Brain pericyte (primary cell): ENCODE measurements at regions not wholly inside any gene's neighbourhood (a gene's known extent, or its start where the extent isn't known, plus 50 kb on each side); places are given as distances from the start of the nearest gene placed in this dataset.
"Not testable (repeated sequence)": the region's sequence is repeated elsewhere in the genome, so short reads cannot be mapped to it uniquely, and the experiment has no call there.

Experiments used
- DNase-seq: peaks from one replicate; pipeline ENCODE4 v3.0.0-alpha.2; 2012; ENCODE audit warnings: low read depth, low spot score

GRCh38 chr1:189696297-189696696 is 781.4 kb downstream of the BRINP3 start:
- no peak for DNase-seq

GRCh38 chr1:189697113-189697512 is 780.6 kb downstream of the BRINP3 start:
- no peak for DNase-seq

- no peak for DNase-seq
Observed at GRCh38 chr1:189701606-189702005, 776.1 kb downstream of the BRINP3 start.

GRCh38 chr1:189706594-189706993 is 771.1 kb downstream of the BRINP3 start:
- no peak for DNase-seq

- DNase-seq = no peak
Observed at GRCh38 chr1:189708674-189709073, 769.0 kb downstream of the BRINP3 start.

GRCh38 chr1:189718147-189718795 is 759.4 kb downstream of the BRINP3 start:
- not testable (repeated sequence) for DNase-seq

GRCh38 chr1:189726806-189727205 is 750.9 kb downstream of the BRINP3 start:
- DNase-seq = no peak

GRCh38 chr1:189751311-189751710 is 726.4 kb downstream of the BRINP3 start:
- no peak for DNase-seq

- DNase-seq = no peak
Observed at GRCh38 chr1:189752461-189752995, 725.1 kb downstream of the BRINP3 start.

- DNase-seq = not testable (repeated sequence)
Observed at GRCh38 chr1:189755100-189755499, 722.6 kb downstream of the BRINP3 start.

- DNase-seq = no peak
Observed at GRCh38 chr1:189764391-189765320, 713.0 kb downstream of the BRINP3 start.

- DNase-seq = no peak
Observed at GRCh38 chr1:189769448-189769847, 708.2 kb downstream of the BRINP3 start.

- DNase-seq = no peak
Observed at GRCh38 chr1:189774721-189775287, 702.9 kb downstream of the BRINP3 start.

- no peak for DNase-seq
Observed at GRCh38 chr1:189775343-189775742, 702.3 kb downstream of the BRINP3 start.

- DNase-seq = no peak
Observed at GRCh38 chr1:189779034-189779433, 698.6 kb downstream of the BRINP3 start.

GRCh38 chr1:189782295-189782694 is 695.4 kb downstream of the BRINP3 start:
- DNase-seq = no peak

GRCh38 chr1:189783456-189783855 is 694.2 kb downstream of the BRINP3 start:
- no peak for DNase-seq

GRCh38 chr1:189786761-189787160 is 690.9 kb downstream of the BRINP3 start:
- DNase-seq = no peak

- DNase-seq = no peak
Observed at GRCh38 chr1:189787201-189787600, 690.5 kb downstream of the BRINP3 start.

- DNase-seq = no peak
Observed at GRCh38 chr1:189790335-189790734, 687.3 kb downstream of the BRINP3 start.

- DNase-seq = no peak
Observed at GRCh38 chr1:189803364-189803763, 674.3 kb downstream of the BRINP3 start.

GRCh38 chr1:189804352-189804751 is 673.3 kb downstream of the BRINP3 start:
- no peak for DNase-seq
